HG02938 (cell line): ENCODE measurements at regions not wholly inside any gene's neighbourhood (a gene's known extent, or its start where the extent isn't known, plus 50 kb on each side); places are given as distances from the start of the nearest gene placed in this dataset.

Source experiments
- ATAC-seq: cut with Tn5 transposase; IDR thresholded peaks from one replicate; pipeline ENCODE4 v1.9.1; 2021; ENCODE audit warnings: mild to moderate bottlenecking, moderate library complexity; ENCODE audit not compliant: unreplicated experiment

GRCh38 chr7:33841031-33841430, 64.3 kb upstream of the BMPER start:
- ATAC-seq: no peak

DNA sequence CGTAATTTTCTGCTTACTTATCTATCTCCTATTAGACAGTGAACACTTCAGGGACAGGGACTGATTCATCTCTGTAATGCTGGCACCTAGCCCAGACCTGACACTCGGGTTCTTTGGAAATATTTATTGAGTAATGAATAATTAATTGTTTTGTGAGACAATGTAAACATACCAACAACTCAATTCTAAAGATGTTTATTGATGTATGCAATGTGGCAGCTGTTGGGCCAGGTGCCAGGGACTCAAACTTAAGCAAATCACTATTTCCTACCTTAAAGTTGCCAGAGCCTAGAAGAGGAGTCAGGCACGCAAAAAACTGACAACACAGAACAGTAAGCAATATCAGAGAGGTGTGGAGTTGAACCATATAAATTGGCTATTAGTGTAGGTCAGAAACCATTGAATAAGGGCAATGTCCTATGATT, 63.6 kb upstream of the BMPER start:
- ATAC-seq: no peak

GRCh38 chr7:33842150-33842549, 63.2 kb upstream of the BMPER start:
- ATAC-seq: no peak

DNA sequence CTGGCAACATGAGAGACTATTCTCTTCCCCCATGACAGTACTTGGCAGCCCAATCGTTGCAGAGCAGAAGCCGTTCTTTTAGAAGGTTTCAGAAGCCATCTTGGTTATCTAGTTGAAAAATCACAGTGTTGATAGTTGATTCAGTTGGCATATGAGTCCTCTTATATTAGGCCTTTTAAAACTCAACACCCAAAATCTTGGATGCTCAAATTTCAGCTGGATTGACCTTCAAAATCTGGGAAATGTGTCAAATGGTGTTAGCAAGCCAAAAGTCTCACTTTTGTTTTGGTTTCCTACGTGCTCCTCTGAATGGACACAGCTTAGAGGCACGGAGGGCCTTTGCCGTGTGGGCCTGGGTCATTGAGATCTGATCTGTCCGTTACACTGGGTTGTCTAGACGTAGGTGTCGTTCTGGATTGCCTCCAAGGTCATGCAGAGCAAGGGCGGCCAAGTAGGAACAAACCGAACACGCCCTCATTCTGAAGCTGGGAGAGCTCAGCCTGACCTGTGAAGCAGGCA, 59.3 kb upstream of the BMPER start:
- ATAC-seq: no peak

DNA sequence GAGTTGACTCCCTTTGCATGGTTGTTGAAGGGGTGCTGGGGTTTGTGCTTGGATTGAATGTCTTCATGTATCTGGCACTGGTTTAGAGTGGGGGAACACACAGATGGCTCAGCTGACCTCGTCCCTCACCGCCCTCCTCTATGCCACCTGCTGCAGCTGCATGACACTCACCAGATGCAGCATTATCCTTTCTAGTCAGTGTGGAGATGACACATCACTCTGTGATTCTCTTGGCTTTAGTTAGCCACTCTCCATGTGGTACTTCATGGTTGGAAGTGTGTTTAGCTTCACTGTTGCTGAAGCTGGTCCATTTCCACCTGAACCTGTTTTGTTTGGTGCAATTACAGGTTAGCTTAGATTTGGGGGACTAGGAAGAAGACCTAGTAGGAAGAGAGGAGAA, 56.3 kb upstream of the BMPER start:
- no peak for ATAC-seq

GRCh38 chr7:33849971-33850559, 55.3 kb upstream of the BMPER start:
- ATAC-seq: no peak

DNA sequence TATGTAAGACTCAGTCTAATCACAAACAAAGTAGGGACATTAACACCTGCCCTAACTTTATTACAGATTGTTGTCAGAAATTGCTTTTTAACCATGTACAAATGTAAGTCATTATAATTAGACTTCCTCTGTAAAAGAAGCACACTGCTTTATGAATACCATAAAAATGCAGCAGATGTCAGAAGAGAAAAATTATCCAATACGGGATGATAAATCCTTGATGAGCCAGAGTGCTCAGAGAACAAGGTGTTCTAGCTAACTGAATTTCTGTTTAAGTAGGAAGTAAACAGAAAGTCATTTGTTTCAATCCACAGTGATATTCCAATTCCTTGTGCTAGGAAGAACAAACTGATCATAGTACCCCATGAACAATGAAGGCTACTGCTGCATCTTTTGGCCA, 54.6 kb upstream of the BMPER start:
- ATAC-seq: no peak

GRCh38 chr7:33852838-33853237, 52.5 kb upstream of the BMPER start:
- no peak for ATAC-seq

- no peak for ATAC-seq
Observed at GRCh38 chr7:33853361-33854062, 51.8 kb upstream of the BMPER start.

DNA sequence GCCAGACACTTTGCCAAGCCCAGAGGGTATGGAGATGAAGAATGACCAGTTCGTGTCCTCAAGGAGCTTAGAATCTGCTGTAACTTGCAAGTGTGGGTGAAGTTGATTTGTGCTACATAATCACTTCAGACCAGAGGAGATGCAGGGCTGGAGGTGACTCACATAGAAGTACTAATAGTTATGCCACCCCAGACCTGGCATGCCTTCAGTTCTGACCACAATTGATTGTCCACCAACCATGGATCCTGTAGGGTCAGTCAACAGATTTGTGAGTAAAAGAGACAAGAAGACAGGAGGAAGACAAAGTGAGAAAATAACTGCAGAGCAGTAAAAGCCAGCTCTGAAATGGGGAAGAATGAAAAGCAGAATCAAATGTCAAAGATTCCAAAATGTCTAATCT, 51.2 kb upstream of the BMPER start:
- ATAC-seq: no peak

DNA sequence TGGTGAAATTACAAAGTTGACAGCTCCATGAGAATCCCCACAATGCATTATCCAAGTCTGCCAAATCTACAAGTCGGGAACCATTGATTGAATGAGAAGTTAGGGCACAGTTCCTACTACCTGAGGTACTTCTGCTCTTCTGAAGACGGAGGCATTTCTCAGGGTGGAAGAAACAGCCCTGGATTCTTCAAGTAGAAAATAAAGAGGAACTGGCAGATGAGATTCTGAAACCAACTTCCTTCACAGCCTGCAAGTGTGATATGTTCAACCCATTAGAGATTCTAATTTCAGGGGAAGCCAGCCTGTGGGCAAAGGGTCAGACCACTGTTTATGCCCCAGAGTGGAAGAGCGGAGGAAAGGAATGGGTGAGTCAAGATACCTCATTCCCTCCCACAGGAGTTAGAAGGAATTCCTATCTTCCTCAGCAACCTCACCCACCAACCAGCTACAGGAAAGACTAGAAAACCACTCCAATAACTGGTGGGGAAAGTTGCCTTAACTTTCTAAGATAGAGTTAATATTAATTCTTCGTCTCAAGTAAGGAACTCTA, 50.5 kb upstream of the BMPER start:
- no peak for ATAC-seq
